SH-SY5Y (cell line): ENCODE measurements at regions not wholly inside any gene's neighbourhood (a gene's known extent, or its start where the extent isn't known, plus 50 kb on each side); places are given as distances from the start of the nearest gene placed in this dataset.

Experiments used
- GATA2 ChIP-seq: IDR thresholded peaks from 2 replicates; pipeline ENCODE4 v1.6.1; 2011; ENCODE audit warnings: mild to moderate bottlenecking, low read depth, low read length
- GATA3 ChIP-seq: IDR thresholded peaks from 2 replicates; pipeline ENCODE4 v1.6.1; 2011; ENCODE audit warnings: low read depth, mild to moderate bottlenecking, low read length, moderate library complexity

GRCh38 chr3:177362626-177363025, 165.3 kb upstream of the TBL1XR1 start:
- TF ChIP-seq GATA2 = no peak
- TF ChIP-seq GATA3 = no peak
